ENCODE measurements at regions not wholly inside any gene's neighbourhood (a gene's known extent, or its start where the extent isn't known, plus 50 kb on each side); places are given as distances from the start of the nearest gene placed in this dataset.

DNA sequence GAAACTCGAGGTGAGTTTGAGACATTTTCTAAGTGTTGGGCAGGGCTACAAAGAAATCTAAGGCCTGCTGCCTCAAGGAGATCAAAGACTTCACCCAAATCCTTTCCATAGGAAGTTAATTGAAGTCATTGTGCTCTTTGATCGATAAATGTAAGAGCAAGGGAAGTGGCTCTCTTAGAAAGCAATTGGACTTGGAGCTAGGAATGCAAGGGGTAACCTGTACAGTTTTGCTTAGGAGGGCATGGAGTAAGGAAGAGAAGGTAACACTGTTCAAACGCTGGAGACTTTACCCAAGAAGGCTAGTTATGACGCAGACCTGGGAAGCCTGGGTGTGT is 418.0 kb upstream of the PROX1 start:
- no peak overlapping the region for H3K4me3 ChIP-seq (replicated peaks; ENCODE audit: low read depth, low read length)
- no peak for DNase-seq (ENCODE audit: extremely low read depth, low read depth)
- TF ChIP-seq, protein P1, sequence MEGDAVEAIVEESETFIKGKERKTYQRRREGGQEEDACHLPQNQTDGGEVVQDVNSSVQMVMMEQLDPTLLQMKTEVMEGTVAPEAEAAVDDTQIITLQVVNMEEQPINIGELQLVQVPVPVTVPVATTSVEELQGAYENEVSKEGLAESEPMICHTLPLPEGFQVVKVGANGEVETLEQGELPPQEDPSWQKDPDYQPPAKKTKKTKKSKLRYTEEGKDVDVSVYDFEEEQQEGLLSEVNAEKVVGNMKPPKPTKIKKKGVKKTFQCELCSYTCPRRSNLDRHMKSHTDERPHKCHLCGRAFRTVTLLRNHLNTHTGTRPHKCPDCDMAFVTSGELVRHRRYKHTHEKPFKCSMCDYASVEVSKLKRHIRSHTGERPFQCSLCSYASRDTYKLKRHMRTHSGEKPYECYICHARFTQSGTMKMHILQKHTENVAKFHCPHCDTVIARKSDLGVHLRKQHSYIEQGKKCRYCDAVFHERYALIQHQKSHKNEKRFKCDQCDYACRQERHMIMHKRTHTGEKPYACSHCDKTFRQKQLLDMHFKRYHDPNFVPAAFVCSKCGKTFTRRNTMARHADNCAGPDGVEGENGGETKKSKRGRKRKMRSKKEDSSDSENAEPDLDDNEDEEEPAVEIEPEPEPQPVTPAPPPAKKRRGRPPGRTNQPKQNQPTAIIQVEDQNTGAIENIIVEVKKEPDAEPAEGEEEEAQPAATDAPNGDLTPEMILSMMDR (IDR thresholded peaks at IDR 0.05; ENCODE audit: low read depth, low read length, missing control alignments): no peak

DNA sequence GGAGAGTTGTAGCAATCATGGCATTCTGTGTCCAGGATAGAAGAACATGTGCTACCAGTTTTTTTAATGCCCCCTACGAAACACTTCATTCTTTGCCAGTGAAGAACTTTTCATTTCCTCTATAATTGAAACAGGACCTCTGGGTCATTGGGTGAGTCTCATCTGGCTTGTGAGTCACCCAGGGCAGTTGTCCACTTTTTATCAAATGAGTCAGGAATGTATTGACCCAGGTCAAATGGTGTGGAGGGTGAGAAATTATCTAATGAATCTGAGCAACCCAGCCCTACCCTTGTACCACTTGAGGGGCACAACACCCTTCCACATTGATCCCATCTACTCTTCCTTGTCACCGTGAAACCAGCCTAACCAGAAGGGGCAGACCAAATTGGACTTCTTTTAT is 417.3 kb upstream of the PROX1 start:
- DNase-seq (ENCODE audit: extremely low read depth, low read depth): no peak
- TF ChIP-seq, protein P1 (IDR thresholded peaks at IDR 0.05; ENCODE audit: low read depth, low read length, missing control alignments): no peak
- no peak overlapping the region for H3K4me3 ChIP-seq (replicated peaks; ENCODE audit: low read depth, low read length)

DNA sequence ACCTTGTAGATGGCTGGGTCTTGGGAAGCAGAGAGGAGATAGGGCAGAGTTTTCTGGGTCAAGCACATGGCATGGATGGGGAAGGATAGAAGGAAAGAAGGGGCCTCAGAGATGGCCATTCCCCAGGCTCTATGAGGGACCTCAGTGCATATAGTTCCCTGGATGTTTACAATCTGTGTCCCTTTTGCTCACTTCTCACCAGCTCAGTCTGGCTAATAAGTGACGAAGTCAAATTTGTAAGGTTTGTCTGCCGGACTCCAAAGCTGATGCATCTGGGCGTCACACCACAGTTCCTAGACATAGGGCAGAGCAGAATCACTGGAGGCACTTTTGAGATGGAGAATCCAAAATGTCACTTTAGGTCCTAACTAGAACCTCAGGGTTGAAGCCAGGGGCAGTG is 416.4 kb upstream of the PROX1 start:
- TF ChIP-seq, protein P1 (IDR thresholded peaks at IDR 0.05; ENCODE audit: low read depth, low read length, missing control alignments): no peak
- DNase-seq (ENCODE audit: extremely low read depth, low read depth): no peak
- H3K4me3 ChIP-seq (replicated peaks; ENCODE audit: low read depth, low read length): no peak overlapping the region

DNA sequence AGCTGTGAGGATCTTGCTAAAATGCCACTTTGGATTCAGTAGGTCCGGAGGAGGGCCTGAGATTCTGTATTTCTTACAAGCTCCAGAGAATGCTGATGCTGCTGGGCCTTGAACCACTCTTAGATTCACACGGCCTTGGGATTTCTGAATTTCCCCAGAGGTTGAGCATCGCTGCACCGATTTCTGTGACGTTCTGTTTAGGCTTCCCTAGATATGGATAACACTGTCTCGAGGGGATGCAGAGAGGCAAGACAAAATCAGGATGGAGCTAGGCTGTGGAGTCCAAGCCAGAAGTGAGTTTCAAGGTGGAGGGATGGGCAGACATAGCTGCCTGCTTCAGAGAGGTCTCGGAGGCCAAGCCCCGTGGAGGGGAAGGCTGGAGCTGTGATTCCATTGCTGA is 415.9 kb upstream of the PROX1 start:
- TF ChIP-seq, protein P1 (IDR thresholded peaks at IDR 0.05; ENCODE audit: low read depth, low read length, missing control alignments): no peak
- no peak for DNase-seq (ENCODE audit: extremely low read depth, low read depth)
- no peak overlapping the region for H3K4me3 ChIP-seq (replicated peaks; ENCODE audit: low read depth, low read length)

DNA sequence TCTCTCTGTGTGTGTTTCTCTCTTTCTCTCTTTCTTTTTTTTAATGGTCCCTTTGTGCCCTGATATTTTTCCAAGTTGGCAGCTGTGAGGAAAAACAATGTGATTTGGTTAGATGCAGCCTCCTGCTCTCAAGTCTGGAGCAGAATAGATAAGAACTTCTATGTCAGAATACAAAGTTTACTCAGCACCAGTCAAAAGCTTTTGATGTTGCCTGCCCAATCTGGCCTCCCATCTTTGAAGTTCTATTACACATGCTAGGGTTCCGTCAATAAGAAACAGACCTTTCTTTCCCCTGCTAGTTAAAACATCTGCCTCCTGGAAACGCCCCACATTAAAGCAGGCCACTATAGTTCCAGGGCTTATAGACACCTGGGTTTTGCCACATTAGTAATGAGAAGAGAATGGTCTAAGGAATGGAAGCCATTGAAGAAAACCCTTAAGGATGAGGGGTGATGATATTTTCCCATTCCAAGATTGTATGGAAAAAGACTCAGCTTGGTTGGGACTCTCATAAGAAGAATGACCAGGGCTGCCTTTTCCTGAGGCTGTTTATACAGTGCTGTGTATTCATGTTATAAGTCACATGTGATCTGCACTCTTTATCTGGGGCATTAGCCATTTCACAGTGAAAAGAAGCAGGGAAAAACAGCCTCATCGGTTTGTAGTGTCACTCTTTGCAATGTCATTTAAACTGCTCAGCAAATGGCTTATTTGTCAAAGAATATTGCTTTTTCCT is 414.7 kb upstream of the PROX1 start:
- H3K4me3 ChIP-seq (replicated peaks; ENCODE audit: low read depth, low read length): no peak overlapping the region
- TF ChIP-seq, protein P1 (IDR thresholded peaks at IDR 0.05; ENCODE audit: low read depth, low read length, missing control alignments): no peak
- DNase-seq (ENCODE audit: extremely low read depth, low read depth): no peak

DNA sequence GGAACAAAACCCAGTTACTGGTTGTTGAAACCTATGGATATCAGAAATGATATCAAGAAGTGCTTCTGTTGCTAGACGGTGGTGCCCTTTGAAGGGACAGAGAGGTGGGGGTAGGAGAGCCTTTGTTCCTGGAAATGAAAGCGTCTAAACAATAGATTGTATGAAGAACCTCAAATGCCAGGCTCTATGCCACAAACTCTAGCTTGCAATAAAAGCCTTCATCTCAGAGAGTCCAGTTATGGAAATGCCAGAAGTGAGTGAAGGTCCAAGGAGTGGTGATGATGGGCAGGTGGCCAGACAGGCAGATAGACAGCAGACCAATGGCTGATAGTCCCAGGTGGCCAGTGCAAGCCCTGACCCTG is 414.1 kb upstream of the PROX1 start:
- TF ChIP-seq, protein P1 (IDR thresholded peaks at IDR 0.05; ENCODE audit: low read depth, low read length, missing control alignments): no peak
- no peak overlapping the region for H3K4me3 ChIP-seq (replicated peaks; ENCODE audit: low read depth, low read length)
- DNase-seq (ENCODE audit: extremely low read depth, low read depth): no peak

DNA sequence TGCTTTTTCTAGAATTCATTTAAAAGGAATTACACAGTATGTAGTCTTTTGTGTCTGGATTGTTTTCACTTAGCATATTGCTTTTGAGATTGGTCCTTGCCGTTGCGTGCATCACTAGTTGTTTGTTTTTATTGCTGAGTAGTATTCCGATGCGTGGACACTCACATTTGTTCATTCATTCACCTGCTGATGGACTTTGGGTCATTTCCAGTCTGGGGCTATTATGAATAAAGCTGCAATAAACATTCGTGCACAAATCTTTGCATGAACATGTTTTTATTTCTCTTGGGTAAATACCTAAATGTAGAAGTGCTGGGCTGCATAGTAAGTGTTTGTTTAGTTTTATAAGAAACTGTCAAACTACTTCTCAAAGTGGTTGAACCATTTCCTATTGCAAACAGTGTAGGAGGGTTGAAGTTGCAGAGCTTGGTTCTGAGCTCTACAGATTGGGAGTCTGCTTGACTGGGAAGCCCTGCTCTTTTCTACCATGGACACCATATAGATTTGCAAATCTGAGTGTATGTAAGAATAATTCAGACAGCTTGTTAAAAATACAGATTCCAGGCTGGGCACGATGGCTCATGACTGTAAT is 404.7 kb upstream of the PROX1 start:
- no peak overlapping the region for H3K4me3 ChIP-seq (replicated peaks; ENCODE audit: low read depth, low read length)
- TF ChIP-seq, protein P1 (IDR thresholded peaks at IDR 0.05; ENCODE audit: low read depth, low read length, missing control alignments): no peak
- DNase-seq (ENCODE audit: extremely low read depth, low read depth): no peak
